ENCODE measurements at regions not wholly inside any gene's neighbourhood (a gene's known extent, or its start where the extent isn't known, plus 50 kb on each side); places are given as distances from the start of the nearest gene placed in this dataset.
A peak's percentile ranks its signal among the peaks of the same experiment; 100 is the strongest.

DNA sequence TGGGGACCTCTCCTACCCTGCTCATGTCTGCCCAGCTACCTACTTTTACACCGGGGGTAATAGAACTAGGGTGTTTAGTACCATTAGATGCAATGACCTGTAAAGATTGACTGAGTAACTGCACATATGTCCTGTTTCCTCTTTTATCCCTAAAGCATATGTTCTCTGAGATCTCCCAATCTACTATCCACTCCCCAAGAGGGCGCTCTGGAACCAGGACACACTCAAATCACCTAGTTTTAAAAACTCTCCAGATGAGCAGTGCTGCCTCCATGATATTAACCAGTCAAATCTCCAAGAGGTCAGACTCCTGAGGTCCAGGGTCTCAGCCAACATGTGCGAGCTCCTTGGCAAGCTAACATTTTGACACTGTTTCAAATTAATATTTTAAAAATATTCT, 87.0 kb upstream of the TSPAN5 start:
- TF ChIP-seq, protein P1, sequence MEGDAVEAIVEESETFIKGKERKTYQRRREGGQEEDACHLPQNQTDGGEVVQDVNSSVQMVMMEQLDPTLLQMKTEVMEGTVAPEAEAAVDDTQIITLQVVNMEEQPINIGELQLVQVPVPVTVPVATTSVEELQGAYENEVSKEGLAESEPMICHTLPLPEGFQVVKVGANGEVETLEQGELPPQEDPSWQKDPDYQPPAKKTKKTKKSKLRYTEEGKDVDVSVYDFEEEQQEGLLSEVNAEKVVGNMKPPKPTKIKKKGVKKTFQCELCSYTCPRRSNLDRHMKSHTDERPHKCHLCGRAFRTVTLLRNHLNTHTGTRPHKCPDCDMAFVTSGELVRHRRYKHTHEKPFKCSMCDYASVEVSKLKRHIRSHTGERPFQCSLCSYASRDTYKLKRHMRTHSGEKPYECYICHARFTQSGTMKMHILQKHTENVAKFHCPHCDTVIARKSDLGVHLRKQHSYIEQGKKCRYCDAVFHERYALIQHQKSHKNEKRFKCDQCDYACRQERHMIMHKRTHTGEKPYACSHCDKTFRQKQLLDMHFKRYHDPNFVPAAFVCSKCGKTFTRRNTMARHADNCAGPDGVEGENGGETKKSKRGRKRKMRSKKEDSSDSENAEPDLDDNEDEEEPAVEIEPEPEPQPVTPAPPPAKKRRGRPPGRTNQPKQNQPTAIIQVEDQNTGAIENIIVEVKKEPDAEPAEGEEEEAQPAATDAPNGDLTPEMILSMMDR (optimal IDR thresholded peaks at IDR 0.05 in 1 of 3, IDR thresholded peaks at IDR 0.05 in 1 of 3, conservative IDR thresholded peaks at IDR 0.05 in 1 of 3; ENCODE audit: extremely low read depth in 1 of 3, insufficient read depth in 2 of 3, low read length in 3 of 3): peak; percentile 33 to 55 (median 41)
- no peak for TF ChIP-seq EZH2 (IDR thresholded peaks at IDR 0.05; ENCODE audit: low read length)
